ENCODE measurements at regions not wholly inside any gene's neighbourhood (a gene's known extent, or its start where the extent isn't known, plus 50 kb on each side); places are given as distances from the start of the nearest gene placed in this dataset.

DNA sequence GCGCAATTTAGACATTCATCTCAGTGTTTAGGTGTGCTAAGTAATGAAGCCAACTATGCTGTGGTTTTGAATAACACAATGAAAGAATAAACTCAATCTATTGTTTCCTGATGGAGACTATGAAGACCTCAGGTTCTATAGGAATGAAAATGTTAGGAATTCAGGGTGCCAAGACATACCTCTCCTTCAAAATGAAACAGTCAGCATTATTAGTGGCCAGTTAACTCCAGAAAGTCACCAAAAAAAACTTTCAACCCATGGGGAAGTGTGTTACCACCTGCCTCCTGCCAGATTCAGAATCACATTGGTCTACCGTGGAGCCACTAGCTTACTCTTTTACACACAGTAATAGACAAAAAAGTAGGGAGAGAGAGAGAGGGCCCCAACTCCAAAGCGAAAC is 352.9 kb downstream of the GABRG1 start:
- Histone ChIP-seq H3K4me3 (no peak overlapping the region), H3K27me3 (replicated peaks in 1 of 2; ENCODE audit: control insufficient read depth in 2 of 2, insufficient read depth in 2 of 2, low read length in 1 of 2) (no peaks in the 10 kb centered on the region), H3K4me1 (ENCODE audit: control insufficient read depth, insufficient read depth, low read length) (no peaks in the 10 kb centered on the region), H3K9me3 (replicated peaks; ENCODE audit: control insufficient read depth, insufficient read depth, low read length) (no peaks in the 10 kb centered on the region), H3K27ac (ENCODE audit: control insufficient read depth, insufficient read depth) (no peak overlapping the region), H3K79me2 (ENCODE audit: control insufficient read depth, insufficient read depth, low read length) (no peaks in the 10 kb centered on the region), H3K9ac (ENCODE audit: control insufficient read depth, insufficient read depth, low read length) (no peak overlapping the region), H4K20me1 (ENCODE audit: control insufficient read depth, insufficient read depth) (no peaks in the 10 kb centered on the region), H3K36me3 (ENCODE audit: control insufficient read depth in 2 of 2, insufficient read depth in 2 of 2, low read length in 1 of 2) (no peaks in the 10 kb centered on the region), H3K4me2 (ENCODE audit: control insufficient read depth, insufficient read depth) (no peak overlapping the region), H2AFZ (ENCODE audit: control insufficient read depth, low read depth, low read length) (no peak overlapping the region)
- intact Hi-C loops (cut with micrococcal nuclease; ENCODE audit: unreplicated experiment) = no loop called here
- in situ Hi-C loops (cut with MboI) = no loop called here
- TF ChIP-seq MYC (IDR thresholded peaks at IDR 0.05; ENCODE audit: insufficient read depth, insufficient read length, insufficient replicate concordance, low read length, severe bottlenecking) (no peak), YY1 (IDR thresholded peaks at IDR 0.05; ENCODE audit: low read depth, low read length) (no peak), STAT1 (conservative IDR thresholded peaks at IDR 0.05) (no peak), RAD51 (IDR thresholded peaks at IDR 0.05) (no peak), NFXL1 (IDR thresholded peaks at IDR 0.05; ENCODE audit: borderline replicate concordance) (no peak)
- TF ChIP-seq, protein P1, sequence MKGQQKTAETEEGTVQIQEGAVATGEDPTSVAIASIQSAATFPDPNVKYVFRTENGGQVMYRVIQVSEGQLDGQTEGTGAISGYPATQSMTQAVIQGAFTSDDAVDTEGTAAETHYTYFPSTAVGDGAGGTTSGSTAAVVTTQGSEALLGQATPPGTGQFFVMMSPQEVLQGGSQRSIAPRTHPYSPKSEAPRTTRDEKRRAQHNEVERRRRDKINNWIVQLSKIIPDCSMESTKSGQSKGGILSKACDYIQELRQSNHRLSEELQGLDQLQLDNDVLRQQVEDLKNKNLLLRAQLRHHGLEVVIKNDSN (IDR thresholded peaks at IDR 0.05; ENCODE audit: borderline replicate concordance, extremely low read length, insufficient read depth, low read depth, low read length) = no peak
- TF ChIP-seq, protein P2, sequence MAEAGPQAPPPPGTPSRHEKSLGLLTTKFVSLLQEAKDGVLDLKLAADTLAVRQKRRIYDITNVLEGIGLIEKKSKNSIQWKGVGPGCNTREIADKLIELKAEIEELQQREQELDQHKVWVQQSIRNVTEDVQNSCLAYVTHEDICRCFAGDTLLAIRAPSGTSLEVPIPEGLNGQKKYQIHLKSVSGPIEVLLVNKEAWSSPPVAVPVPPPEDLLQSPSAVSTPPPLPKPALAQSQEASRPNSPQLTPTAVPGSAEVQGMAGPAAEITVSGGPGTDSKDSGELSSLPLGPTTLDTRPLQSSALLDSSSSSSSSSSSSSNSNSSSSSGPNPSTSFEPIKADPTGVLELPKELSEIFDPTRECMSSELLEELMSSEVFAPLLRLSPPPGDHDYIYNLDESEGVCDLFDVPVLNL (IDR thresholded peaks at IDR 0.05; ENCODE audit: low read depth, low read length) = no peak
- TF ChIP-seq, protein P3, sequence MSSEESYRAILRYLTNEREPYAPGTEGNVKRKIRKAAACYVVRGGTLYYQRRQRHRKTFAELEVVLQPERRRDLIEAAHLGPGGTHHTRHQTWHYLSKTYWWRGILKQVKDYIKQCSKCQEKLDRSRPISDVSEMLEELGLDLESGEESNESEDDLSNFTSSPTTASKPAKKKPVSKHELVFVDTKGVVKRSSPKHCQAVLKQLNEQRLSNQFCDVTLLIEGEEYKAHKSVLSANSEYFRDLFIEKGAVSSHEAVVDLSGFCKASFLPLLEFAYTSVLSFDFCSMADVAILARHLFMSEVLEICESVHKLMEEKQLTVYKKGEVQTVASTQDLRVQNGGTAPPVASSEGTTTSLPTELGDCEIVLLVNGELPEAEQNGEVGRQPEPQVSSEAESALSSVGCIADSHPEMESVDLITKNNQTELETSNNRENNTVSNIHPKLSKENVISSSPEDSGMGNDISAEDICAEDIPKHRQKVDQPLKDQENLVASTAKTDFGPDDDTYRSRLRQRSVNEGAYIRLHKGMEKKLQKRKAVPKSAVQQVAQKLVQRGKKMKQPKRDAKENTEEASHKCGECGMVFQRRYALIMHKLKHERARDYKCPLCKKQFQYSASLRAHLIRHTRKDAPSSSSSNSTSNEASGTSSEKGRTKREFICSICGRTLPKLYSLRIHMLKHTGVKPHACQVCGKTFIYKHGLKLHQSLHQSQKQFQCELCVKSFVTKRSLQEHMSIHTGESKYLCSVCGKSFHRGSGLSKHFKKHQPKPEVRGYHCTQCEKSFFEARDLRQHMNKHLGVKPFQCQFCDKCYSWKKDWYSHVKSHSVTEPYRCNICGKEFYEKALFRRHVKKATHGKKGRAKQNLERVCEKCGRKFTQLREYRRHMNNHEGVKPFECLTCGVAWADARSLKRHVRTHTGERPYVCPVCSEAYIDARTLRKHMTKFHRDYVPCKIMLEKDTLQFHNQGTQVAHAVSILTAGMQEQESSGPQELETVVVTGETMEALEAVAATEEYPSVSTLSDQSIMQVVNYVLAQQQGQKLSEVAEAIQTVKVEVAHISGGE (CRISPR knock-in tag; IDR thresholded peaks at IDR 0.05) = no peak
- no peak for DNase-seq (ENCODE audit: low read depth, low spot score)
- BruUV-seq (replicated peaks) = no TSS peak
- ATAC-seq = no peak
- ChIA-PET SMC1A (ENCODE audit: uncharacterized antibody, unreplicated experiment) (no interaction called here), RAD21 (ENCODE audit: unreplicated experiment) (no interaction called here), CTCF (no interaction called here), POLR2A (no interaction called here)
- no peak for FAIRE-seq
- 0% methylated on average over 3 of the region's 3 CpGs for WGBS (ENCODE audit: insufficient coverage, insufficient replicate concordance, low lambda C conversion rate, missing lambda C conversion rate)

All from GM12878 (cell line).